Calu3 (cell line): ENCODE measurements at regions not wholly inside any gene's neighbourhood (a gene's known extent, or its start where the extent isn't known, plus 50 kb on each side); places are given as distances from the start of the nearest gene placed in this dataset.

Source experiments
- BruUV-seq: library from RNA; stranded (reverse); fragments of 400-500 nt; replicated peaks from 2 replicates; lab custom pipeline; 2021; lab: Mats Ljungman, UMichigan
- CTCF ChIA-PET: fragments of 300-600 bp; sonication (Branson Sonifier 250); formaldehyde crosslinking; loops from one replicate; lab custom pipeline; 2022; ENCODE audit warnings: antibody characterized with exemption; lab: Charles Lee
- DNase-seq: peaks from one replicate; pipeline ENCODE4 v3.0.0; 2022
- H3K27ac Mint-ChIP-seq: one replicate; pipeline ENCODE4 v1.8.0; 2022; ENCODE audit warnings: mixed read lengths; ENCODE audit not compliant: unreplicated experiment
- H3K27me3 Mint-ChIP-seq: one replicate; pipeline ENCODE4 v1.8.0; 2022; ENCODE audit warnings: mixed read lengths; ENCODE audit not compliant: unreplicated experiment
- H3K36me3 Mint-ChIP-seq: one replicate; pipeline ENCODE4 v1.8.0; 2022; ENCODE audit warnings: mild to moderate bottlenecking, moderate library complexity, mixed read lengths; ENCODE audit not compliant: insufficient read depth, unreplicated experiment
- H3K4me1 Mint-ChIP-seq: one replicate; pipeline ENCODE4 v1.8.0; 2022; ENCODE audit warnings: mild to moderate bottlenecking, low read depth, mixed read lengths; ENCODE audit not compliant: unreplicated experiment
- H3K4me3 Mint-ChIP-seq: one replicate; pipeline ENCODE4 v1.8.0; 2022; ENCODE audit warnings: mild to moderate bottlenecking, low read depth, moderate library complexity, mixed read lengths; ENCODE audit not compliant: unreplicated experiment
- H3K9me3 Mint-ChIP-seq: one replicate; pipeline ENCODE4 v1.8.0; 2022; ENCODE audit warnings: low read depth, mixed read lengths; ENCODE audit not compliant: unreplicated experiment
- intact Hi-C: fragments of 100-400 bp; cut with micrococcal nuclease; formaldehyde crosslinking; loops from one replicate; pipeline ENCODE4 v1.10.0; 2022; ENCODE audit not compliant: unreplicated experiment
- TF ChIP-seq, protein P1 (sequence below): fragments of 200-600 bp; IDR thresholded peaks from one replicate; pipeline ENCODE4 v1.8.0; 2022; ENCODE audit warnings: antibody characterized with exemption; ENCODE audit not compliant: unreplicated experiment

- Mint-ChIP-seq H3K27me3 (no peaks in the 10 kb centered on the region), H3K36me3 (no peaks in the 10 kb centered on the region), H3K9me3 (no peaks in the 10 kb centered on the region), H3K4me3 (no peak overlapping the region), H3K27ac (no peak overlapping the region), H3K4me1 (no peaks in the 10 kb centered on the region)
- CTCF ChIA-PET: no interaction called here
- no TSS peak for BruUV-seq
- DNase-seq: no peak
- TF ChIP-seq, protein P1, sequence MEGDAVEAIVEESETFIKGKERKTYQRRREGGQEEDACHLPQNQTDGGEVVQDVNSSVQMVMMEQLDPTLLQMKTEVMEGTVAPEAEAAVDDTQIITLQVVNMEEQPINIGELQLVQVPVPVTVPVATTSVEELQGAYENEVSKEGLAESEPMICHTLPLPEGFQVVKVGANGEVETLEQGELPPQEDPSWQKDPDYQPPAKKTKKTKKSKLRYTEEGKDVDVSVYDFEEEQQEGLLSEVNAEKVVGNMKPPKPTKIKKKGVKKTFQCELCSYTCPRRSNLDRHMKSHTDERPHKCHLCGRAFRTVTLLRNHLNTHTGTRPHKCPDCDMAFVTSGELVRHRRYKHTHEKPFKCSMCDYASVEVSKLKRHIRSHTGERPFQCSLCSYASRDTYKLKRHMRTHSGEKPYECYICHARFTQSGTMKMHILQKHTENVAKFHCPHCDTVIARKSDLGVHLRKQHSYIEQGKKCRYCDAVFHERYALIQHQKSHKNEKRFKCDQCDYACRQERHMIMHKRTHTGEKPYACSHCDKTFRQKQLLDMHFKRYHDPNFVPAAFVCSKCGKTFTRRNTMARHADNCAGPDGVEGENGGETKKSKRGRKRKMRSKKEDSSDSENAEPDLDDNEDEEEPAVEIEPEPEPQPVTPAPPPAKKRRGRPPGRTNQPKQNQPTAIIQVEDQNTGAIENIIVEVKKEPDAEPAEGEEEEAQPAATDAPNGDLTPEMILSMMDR: no peak
- intact Hi-C loops: no loop called here
These were observed 96.0 kb downstream of the HINT1 start for GRCh38 chr5:131068893-131069643.

DNA sequence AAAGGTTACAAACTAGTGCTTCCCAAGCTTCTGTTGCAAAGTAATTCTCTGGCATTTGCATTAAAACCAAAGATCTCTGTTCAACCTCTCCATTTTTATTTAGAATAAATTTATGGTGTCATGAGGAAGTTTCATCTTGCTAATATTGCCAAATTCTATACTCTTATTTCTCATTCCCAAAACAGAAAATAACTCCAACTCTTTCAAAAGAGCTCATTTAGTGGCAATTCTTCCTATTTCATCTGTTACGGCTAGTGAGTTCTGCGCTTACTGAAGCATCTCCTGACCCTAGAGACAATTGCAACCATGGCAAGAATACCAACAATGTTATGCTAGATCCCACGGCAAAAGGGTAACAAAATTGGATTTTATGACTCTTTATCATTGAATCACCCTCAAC, 97.0 kb downstream of the HINT1 start:
- H3K9me3 Mint-ChIP-seq: no peaks in the 10 kb centered on the region
- H3K4me3 Mint-ChIP-seq: no peak overlapping the region
- no peaks in the 10 kb centered on the region for H3K4me1 Mint-ChIP-seq
- no TSS peak for BruUV-seq
- DNase-seq: no peak
- no peak overlapping the region for H3K27ac Mint-ChIP-seq
- CTCF ChIA-PET: no interaction called here
- H3K36me3 Mint-ChIP-seq: no peaks in the 10 kb centered on the region
- H3K27me3 Mint-ChIP-seq: no peaks in the 10 kb centered on the region
- TF ChIP-seq, protein P1: no peak
- intact Hi-C loops: no loop called here

- CTCF ChIA-PET: no interaction called here
- no peak for DNase-seq
- no peak overlapping the region for H3K27ac Mint-ChIP-seq
- no peak overlapping the region for H3K4me3 Mint-ChIP-seq
- H3K36me3 Mint-ChIP-seq: no peaks in the 10 kb centered on the region
- TF ChIP-seq, protein P1: no peak
- intact Hi-C loops: no loop called here
- H3K9me3 Mint-ChIP-seq: no peaks in the 10 kb centered on the region
- no TSS peak for BruUV-seq
- no peaks in the 10 kb centered on the region for H3K4me1 Mint-ChIP-seq
- H3K27me3 Mint-ChIP-seq: no peaks in the 10 kb centered on the region
These were observed 97.4 kb downstream of the HINT1 start for GRCh38 chr5:131067636-131068035.

GRCh38 chr5:131064669-131065371, 100.2 kb downstream of the HINT1 start:
- no peak for DNase-seq
- CTCF ChIA-PET: interaction anchor here (0.6 kb wide), 1 partner anchor 202 kb away, joined by 5 read pairs; no protein-coding TSS in a partner anchor
- H3K4me3 Mint-ChIP-seq: no peak overlapping the region
- no peaks in the 10 kb centered on the region for H3K36me3 Mint-ChIP-seq
- TF ChIP-seq, protein P1: no peak
- no TSS peak for BruUV-seq
- no peak overlapping the region for H3K27ac Mint-ChIP-seq
- no peaks in the 10 kb centered on the region for H3K9me3 Mint-ChIP-seq
- H3K27me3 Mint-ChIP-seq: no peaks in the 10 kb centered on the region
- intact Hi-C loops: no loop called here
- H3K4me1 Mint-ChIP-seq: no peaks in the 10 kb centered on the region
